ENCODE measurements at regions not wholly inside any gene's neighbourhood (a gene's known extent, or its start where the extent isn't known, plus 50 kb on each side); places are given as distances from the start of the nearest gene placed in this dataset.

DNA sequence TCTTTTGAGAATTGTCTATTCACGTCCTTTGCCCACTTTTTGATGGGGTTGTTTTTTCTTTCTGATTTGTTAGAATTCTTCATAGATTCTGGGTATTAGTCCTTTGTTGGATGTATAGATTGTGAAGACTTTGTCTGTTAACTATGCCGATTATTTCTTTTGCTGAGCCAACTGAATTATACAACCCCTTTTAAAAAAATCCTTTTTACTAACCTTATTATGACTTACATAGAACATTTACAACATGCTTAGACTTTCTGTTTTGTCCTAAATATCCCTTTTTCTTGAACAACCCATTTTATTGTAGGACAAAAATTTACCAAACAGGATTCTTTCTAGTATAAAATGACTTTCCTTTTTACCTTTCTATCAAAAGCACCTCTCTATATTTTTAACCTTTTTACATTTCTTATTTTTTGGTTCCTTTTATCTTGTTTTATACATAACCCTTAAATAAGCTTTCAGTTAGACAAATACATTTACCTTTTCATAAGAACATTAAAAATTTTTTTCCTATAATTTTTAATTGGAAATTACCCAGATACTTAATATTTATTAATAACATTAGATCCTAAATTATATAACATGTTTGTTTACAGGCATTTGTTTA, 70.4 kb upstream of the TTLL7 start:
- Histone ChIP-seq H3K27me3 (ENCODE audit: control insufficient read depth, insufficient read depth, low read length) (no peaks in the 10 kb centered on the region), H2AFZ (no peak overlapping the region), H3K79me2 (no peaks in the 10 kb centered on the region), H3K4me3 (ENCODE audit: low read depth, low read length) (no peak overlapping the region), H3K36me3 (ENCODE audit: control insufficient read depth, insufficient read depth, low read length) (no peaks in the 10 kb centered on the region), H3K9ac (no peak overlapping the region), H3K27ac (no peak overlapping the region), H3K4me2 (ENCODE audit: low read length) (no peak overlapping the region), H3K4me1 (no peaks in the 10 kb centered on the region), H3K9me3 (ENCODE audit: control insufficient read depth, low read length) (no peaks in the 10 kb centered on the region)
- TF ChIP-seq, protein P1, sequence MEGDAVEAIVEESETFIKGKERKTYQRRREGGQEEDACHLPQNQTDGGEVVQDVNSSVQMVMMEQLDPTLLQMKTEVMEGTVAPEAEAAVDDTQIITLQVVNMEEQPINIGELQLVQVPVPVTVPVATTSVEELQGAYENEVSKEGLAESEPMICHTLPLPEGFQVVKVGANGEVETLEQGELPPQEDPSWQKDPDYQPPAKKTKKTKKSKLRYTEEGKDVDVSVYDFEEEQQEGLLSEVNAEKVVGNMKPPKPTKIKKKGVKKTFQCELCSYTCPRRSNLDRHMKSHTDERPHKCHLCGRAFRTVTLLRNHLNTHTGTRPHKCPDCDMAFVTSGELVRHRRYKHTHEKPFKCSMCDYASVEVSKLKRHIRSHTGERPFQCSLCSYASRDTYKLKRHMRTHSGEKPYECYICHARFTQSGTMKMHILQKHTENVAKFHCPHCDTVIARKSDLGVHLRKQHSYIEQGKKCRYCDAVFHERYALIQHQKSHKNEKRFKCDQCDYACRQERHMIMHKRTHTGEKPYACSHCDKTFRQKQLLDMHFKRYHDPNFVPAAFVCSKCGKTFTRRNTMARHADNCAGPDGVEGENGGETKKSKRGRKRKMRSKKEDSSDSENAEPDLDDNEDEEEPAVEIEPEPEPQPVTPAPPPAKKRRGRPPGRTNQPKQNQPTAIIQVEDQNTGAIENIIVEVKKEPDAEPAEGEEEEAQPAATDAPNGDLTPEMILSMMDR (IDR thresholded peaks at IDR 0.05) = no peak

DNA sequence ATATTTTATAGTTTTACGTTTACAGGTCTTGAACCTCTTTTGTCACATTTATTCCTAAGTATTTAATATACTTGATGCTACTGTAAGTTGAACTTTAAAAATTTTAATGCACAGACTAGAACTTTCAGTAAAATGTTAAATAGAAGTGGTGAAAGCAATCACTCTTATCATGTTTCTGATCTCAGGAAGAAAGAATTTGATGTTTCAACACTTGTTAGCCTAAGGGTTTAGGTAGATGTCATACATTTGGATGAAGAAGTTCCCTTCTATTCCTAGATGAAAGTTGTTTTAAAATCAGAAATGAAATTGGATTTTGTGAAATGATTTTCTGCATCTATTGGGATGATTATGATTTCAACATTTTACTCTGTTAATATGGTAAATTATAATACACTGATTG, 63.6 kb upstream of the TTLL7 start:
- no peak overlapping the region for H3K27ac ChIP-seq
- H3K79me2 ChIP-seq = no peaks in the 10 kb centered on the region
- no peak overlapping the region for H3K4me3 ChIP-seq (ENCODE audit: low read depth, low read length)
- no peak overlapping the region for H2AFZ ChIP-seq
- H3K4me1 ChIP-seq = no peaks in the 10 kb centered on the region
- H3K4me2 ChIP-seq (ENCODE audit: low read length) = no peak overlapping the region
- H3K9me3 ChIP-seq (ENCODE audit: control insufficient read depth, low read length) = no peaks in the 10 kb centered on the region
- no peaks in the 10 kb centered on the region for H3K27me3 ChIP-seq (ENCODE audit: control insufficient read depth, insufficient read depth, low read length)
- H3K36me3 ChIP-seq (ENCODE audit: control insufficient read depth, insufficient read depth, low read length) = no peaks in the 10 kb centered on the region
- TF ChIP-seq, protein P1 (IDR thresholded peaks at IDR 0.05) = no peak
- H3K9ac ChIP-seq = no peak overlapping the region

DNA sequence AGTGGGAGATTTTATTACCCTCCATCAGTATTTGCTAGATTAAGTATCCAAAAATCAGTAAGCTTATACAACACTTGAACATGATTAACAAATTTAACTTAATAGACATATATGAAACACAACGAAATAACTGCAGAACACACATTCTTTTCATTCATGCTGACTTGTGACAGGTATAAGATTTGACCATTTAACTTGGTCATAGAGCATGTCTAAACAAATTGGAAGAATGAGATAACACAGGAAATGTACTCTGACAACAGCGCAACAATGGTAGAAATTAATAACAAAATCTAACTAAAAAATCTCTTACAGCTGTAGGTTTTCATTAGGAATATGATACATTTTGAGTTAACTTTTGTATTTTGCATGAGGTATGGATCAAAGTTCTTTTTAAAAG, 62.4 kb upstream of the TTLL7 start:
- TF ChIP-seq, protein P1 (IDR thresholded peaks at IDR 0.05) = no peak
- Histone ChIP-seq H3K27me3 (ENCODE audit: control insufficient read depth, insufficient read depth, low read length) (no peaks in the 10 kb centered on the region), H3K4me1 (no peaks in the 10 kb centered on the region), H3K27ac (no peak overlapping the region), H3K4me2 (ENCODE audit: low read length) (no peak overlapping the region), H2AFZ (no peak overlapping the region), H3K4me3 (ENCODE audit: low read depth, low read length) (no peak overlapping the region), H3K79me2 (no peaks in the 10 kb centered on the region), H3K9me3 (ENCODE audit: control insufficient read depth, low read length) (no peaks in the 10 kb centered on the region), H3K36me3 (ENCODE audit: control insufficient read depth, insufficient read depth, low read length) (no peaks in the 10 kb centered on the region), H3K9ac (no peak overlapping the region)

DNA sequence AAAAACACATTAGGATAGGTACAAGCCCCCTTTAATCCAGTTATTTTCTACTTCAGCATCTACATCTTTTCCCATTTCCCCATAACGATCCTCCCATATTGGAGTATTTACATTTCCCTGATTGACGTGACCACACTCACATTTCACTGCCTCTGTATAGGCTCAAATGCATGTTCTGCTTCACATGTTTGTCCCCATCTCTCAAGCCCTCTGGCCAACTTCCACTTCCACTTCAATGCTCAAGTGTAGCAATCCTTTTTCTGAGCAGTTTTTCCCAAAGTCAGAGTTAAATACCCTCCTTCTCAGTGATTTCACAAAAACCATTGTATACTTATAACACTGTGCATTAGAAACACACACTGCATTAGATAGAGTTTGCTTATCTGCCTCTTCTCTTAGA, 61.8 kb upstream of the TTLL7 start:
- no peaks in the 10 kb centered on the region for H3K79me2 ChIP-seq
- TF ChIP-seq, protein P1 (IDR thresholded peaks at IDR 0.05) = no peak
- no peak overlapping the region for H3K4me2 ChIP-seq (ENCODE audit: low read length)
- H3K9me3 ChIP-seq (ENCODE audit: control insufficient read depth, low read length) = no peaks in the 10 kb centered on the region
- no peaks in the 10 kb centered on the region for H3K27me3 ChIP-seq (ENCODE audit: control insufficient read depth, insufficient read depth, low read length)
- no peaks in the 10 kb centered on the region for H3K36me3 ChIP-seq (ENCODE audit: control insufficient read depth, insufficient read depth, low read length)
- H3K27ac ChIP-seq = no peak overlapping the region
- H3K4me1 ChIP-seq = no peaks in the 10 kb centered on the region
- no peak overlapping the region for H2AFZ ChIP-seq
- H3K9ac ChIP-seq = no peak overlapping the region
- no peak overlapping the region for H3K4me3 ChIP-seq (ENCODE audit: low read depth, low read length)

DNA sequence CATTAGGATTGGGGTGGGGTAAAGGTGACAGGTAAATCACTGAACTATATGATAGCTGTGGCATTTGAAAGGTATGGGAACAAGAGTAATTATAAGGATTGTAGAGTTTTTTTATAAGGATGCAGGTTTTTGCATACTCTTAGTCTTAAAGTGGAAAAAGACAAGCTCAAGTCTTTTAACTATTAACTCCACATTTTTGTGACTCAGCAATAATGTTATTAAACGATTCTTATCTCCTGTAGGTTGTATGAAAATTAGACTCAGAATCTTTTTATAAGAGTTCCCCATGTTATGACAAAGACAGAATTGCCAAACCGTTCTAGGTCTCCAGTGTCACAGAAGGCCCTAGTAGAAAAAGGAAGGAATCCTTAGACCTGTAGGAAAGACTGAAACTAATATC, 49.9 kb upstream of the TTLL7 start:
- H3K79me2 ChIP-seq = no peaks in the 10 kb centered on the region
- H3K27ac ChIP-seq = no peak overlapping the region
- TF ChIP-seq, protein P1 (IDR thresholded peaks at IDR 0.05) = no peak
- H3K4me1 ChIP-seq = no peaks in the 10 kb centered on the region
- H3K36me3 ChIP-seq (ENCODE audit: control insufficient read depth, insufficient read depth, low read length) = no peaks in the 10 kb centered on the region
- no peak overlapping the region for H3K9ac ChIP-seq
- no peaks in the 10 kb centered on the region for H3K27me3 ChIP-seq (ENCODE audit: control insufficient read depth, insufficient read depth, low read length)
- no peaks in the 10 kb centered on the region for H3K9me3 ChIP-seq (ENCODE audit: control insufficient read depth, low read length)
- no peak overlapping the region for H2AFZ ChIP-seq
- no peak overlapping the region for H3K4me3 ChIP-seq (ENCODE audit: low read depth, low read length)
- no peak overlapping the region for H3K4me2 ChIP-seq (ENCODE audit: low read length)

Data from parathyroid adenoma (tissue), 2 donors.